ENCODE measurements at regions not wholly inside any gene's neighbourhood (a gene's known extent, or its start where the extent isn't known, plus 50 kb on each side); places are given as distances from the start of the nearest gene placed in this dataset.

GRCh38 chr2:128372621-128373341 is 54.1 kb upstream of the HS6ST1 start:
- DNase-seq, result no peak
- CTCF ChIA-PET, result no interaction called here
- intact Hi-C loops (cut with micrococcal nuclease), result no loop called here

DNA sequence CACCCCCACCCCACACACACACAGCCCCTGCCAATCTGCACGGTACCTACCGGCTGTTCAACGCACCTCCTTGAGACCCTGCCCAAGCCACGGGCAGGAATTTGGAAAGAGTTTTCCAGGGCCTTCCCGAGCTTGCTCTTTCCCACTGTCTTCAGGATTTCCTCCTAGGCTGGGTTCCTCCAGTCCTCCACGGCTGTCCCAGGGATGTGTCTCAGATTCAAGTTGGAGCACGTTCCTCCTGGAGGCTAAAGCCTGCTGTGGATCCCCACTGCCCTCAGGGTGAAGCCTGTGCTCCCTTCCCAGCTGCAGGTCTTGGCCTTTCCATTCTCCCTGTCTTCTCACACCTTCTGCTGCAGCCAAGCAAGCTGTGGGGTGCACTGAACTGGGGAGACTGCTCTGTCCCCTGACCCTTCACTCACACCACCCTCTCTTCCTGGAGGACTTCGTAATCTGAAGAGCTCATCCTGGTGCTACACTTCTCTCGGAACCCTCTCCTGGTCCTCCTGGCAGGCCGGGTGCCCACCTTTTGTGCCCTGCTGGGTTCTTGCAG is 54.9 kb upstream of the HS6ST1 start:
- ATAC-seq, result no peak

More at GRCh38 chr2:128372621-128373341, 54.1 kb upstream of the HS6ST1 start:
- POLR2A ChIA-PET (ENCODE audit: unreplicated experiment), result no interaction called here
- Histone ChIP-seq H3K9me2 (replicated peaks; ENCODE audit: low read length) (no peaks in the 10 kb centered on the region), H3K9me3 (ENCODE audit: low read length) (no peaks in the 10 kb centered on the region), H3K9ac (ENCODE audit: low read length) (no peak overlapping the region), H3K4me1 (ENCODE audit: insufficient read depth, low read length) (no peaks in the 10 kb centered on the region), H3K27ac (ENCODE audit: low read length) (no peak overlapping the region), H3K36me3 (ENCODE audit: low read depth, low read length) (no peaks in the 10 kb centered on the region), H3K27me3 (ENCODE audit: low read length) (peaks cover 14% of the 10 kb centered on the region), H2AFZ (ENCODE audit: low read length) (no peak overlapping the region), H4K20me1 (ENCODE audit: low read length) (no peaks in the 10 kb centered on the region), H3F3A (ENCODE audit: low read length, unreplicated experiment) (no peaks in the 10 kb centered on the region), H3K4me2 (ENCODE audit: low read length) (no peak overlapping the region), H3K4me3 (ENCODE audit: low read length) (no peak overlapping the region), H3K79me2 (ENCODE audit: low read length) (no peaks in the 10 kb centered on the region)
- no TSS peak for BruUV-seq (replicated peaks)
- ATAC-seq, result no peak
- TF ChIP-seq CTCF (conservative IDR thresholded peaks at IDR 0.05; ENCODE audit: low read depth, low read length) (no peak), EZH2 (IDR thresholded peaks at IDR 0.05; ENCODE audit: low read length, unreplicated experiment) (no peak), EZH2phosphoT487 (IDR thresholded peaks at IDR 0.05; ENCODE audit: borderline replicate concordance, low read length) (no peak)

More for the DNA sequence above, 54.9 kb upstream of the HS6ST1 start:
- Histone ChIP-seq H3K9me2 (replicated peaks; ENCODE audit: low read length) (no peaks in the 10 kb centered on the region), H3K9me3 (ENCODE audit: low read length) (no peaks in the 10 kb centered on the region), H3K4me3 (ENCODE audit: low read length) (no peak overlapping the region), H3K9ac (ENCODE audit: low read length) (no peak overlapping the region), H3K27ac (ENCODE audit: low read length) (no peak overlapping the region), H3K79me2 (ENCODE audit: low read length) (no peaks in the 10 kb centered on the region), H3K27me3 (ENCODE audit: low read length) (peaks cover 22% of the 10 kb centered on the region), H3K36me3 (ENCODE audit: low read depth, low read length) (no peaks in the 10 kb centered on the region), H2AFZ (ENCODE audit: low read length) (no peak overlapping the region), H4K20me1 (ENCODE audit: low read length) (no peaks in the 10 kb centered on the region), H3K4me1 (ENCODE audit: insufficient read depth, low read length) (no peaks in the 10 kb centered on the region), H3F3A (ENCODE audit: low read length, unreplicated experiment) (no peaks in the 10 kb centered on the region), H3K4me2 (ENCODE audit: low read length) (no peak overlapping the region)
- no peak for DNase-seq
- intact Hi-C loops (cut with micrococcal nuclease), result no loop called here
- TF ChIP-seq EZH2 (IDR thresholded peaks at IDR 0.05; ENCODE audit: low read length, unreplicated experiment) (no peak), CTCF (conservative IDR thresholded peaks at IDR 0.05; ENCODE audit: low read depth, low read length) (no peak), EZH2phosphoT487 (IDR thresholded peaks at IDR 0.05; ENCODE audit: borderline replicate concordance, low read length) (no peak)
- ChIA-PET POLR2A (ENCODE audit: unreplicated experiment) (no interaction called here), CTCF (no interaction called here)
- BruUV-seq (replicated peaks), result no TSS peak
